HG03575 (cell line): ENCODE measurements at regions not wholly inside any gene's neighbourhood (a gene's known extent, or its start where the extent isn't known, plus 50 kb on each side); places are given as distances from the start of the nearest gene placed in this dataset.
"Not testable (repeated sequence)": the region's sequence is repeated elsewhere in the genome, so short reads cannot be mapped to it uniquely, and the experiment has no call there.

Experiments
- ATAC-seq: cut with Tn5 transposase; IDR thresholded peaks from one replicate; pipeline ENCODE4 v1.9.1; 2021; ENCODE audit not compliant: unreplicated experiment, insufficient number of reproducible peaks, low FRiP score; ENCODE audit errors: extremely low read depth

DNA sequence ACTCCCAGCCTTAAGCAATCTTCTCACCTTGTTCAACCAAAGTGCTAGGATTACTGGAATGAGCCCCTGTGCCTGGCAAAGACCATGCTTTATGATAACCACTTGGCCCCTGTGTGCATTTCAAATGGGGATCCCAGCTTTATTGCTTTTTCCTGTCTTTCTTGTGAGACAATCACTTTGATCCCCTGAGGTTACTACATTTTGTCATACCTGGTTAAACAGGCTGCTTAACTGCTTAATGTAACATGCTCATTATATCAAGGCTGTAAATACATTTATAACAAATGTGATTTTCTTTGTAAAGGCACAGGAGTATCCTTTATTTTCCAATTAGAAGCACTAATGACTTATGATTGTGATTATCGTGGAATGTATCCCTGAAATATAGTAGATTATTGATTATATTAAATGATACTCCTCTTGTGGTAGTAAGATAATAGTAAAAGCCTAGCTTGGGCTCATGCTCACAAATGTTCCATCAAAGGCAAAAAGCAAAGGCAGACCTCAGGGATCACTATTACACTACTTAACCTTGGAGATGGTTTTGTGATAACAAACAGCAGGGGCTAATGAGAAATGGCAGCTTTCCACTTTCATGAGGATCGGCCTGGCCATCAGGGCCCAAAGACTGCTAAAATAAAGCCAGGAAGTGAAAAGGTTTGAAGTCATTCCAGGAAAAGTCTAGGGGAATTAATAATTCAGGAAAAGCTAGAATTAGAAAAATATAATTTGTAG lies 290.8 kb upstream of the MDGA2 start:
- no peak for ATAC-seq

- no peak for ATAC-seq
Measured at GRCh38 chr14:47961634-47962033, 286.2 kb upstream of the MDGA2 start.

GRCh38 chr14:47959740-47960139 lies 284.3 kb upstream of the MDGA2 start:
- no peak for ATAC-seq

DNA sequence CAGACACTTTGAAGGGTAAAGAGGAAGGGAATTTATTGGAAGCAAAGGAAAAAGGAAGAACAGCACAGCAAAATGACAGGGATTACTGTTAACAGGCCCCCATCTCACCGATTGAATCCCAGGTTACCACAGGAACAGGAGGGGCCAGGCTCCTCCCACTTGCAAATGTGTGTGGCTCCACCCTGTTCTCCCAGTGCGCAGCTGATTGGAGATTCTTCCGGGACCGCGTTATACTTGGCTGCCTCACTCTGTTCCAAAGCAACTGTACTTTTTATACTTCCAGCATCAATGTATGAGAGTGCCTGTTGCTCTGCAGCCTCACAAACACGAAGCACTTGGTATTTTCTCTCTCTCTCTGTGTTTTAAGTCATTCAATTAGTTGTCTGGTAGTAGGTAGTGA lies 273.6 kb upstream of the MDGA2 start:
- no peak for ATAC-seq

DNA sequence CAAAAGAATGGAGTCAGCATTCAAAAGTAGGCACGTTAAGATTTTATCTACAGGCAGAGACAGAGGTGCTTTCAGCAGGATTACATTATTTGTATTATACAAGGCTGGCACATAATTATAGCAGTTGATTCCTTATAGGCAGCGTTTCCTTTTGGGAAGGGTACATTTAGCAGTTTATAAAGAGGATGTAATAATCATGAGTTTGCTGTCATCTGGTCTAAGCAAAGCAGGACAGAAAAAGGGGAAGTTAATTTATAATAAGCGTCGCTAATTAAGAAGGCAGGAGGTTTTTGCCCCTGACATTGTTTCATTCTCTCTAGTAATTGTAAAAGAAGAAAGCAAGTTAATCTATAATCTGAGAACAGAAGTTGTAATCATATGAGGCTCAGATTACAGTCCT lies 259.9 kb upstream of the MDGA2 start:
- ATAC-seq = no peak

GRCh38 chr14:47929334-47929733 lies 253.9 kb upstream of the MDGA2 start:
- ATAC-seq = peak; percentile 98

DNA sequence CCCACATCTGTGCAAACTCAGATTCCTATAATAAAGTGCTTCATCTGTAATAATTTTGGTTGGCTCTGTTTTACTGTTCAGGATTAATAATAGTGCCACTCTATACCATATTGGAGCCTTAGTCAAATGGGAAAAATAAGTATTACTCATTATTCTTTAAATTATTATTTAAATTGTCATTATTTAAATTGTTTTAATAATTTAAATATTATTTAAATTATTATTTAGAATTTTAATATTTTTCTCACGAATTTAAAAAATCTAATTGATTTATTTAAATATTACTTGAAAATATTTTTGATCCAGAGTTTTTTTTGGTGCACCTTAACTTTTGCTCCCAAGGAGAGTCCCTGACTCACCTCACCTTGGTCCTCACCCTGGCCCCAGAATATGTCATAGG lies 245.7 kb upstream of the MDGA2 start:
- no peak for ATAC-seq

- no peak for ATAC-seq
Measured at GRCh38 chr14:47919997-47920396, 244.6 kb upstream of the MDGA2 start.

DNA sequence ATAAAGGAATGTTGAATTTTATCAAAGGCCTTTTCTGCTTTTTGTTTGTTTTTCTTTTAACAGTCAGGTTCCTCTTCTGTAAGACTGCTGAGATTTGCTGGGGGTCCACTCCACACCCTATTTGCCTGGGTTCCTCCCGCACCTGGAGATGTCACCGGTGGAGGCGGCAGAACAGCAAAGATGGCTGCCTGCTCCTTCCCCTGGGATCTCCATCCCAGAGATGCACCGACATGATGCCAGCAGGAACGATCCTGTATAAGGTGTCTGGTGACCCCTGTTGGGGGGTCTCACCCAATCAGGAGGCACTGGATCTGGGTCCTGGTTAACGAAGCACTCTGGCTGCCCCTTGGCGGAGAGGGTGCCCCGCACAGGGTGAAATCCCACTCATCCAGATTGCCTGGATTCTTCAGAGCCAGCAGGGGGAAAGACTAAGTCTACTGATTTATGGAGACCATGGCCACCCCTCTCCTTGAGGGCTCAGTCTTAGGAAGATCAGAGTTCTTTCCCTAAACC lies 244.0 kb upstream of the MDGA2 start:
- ATAC-seq = no peak

DNA sequence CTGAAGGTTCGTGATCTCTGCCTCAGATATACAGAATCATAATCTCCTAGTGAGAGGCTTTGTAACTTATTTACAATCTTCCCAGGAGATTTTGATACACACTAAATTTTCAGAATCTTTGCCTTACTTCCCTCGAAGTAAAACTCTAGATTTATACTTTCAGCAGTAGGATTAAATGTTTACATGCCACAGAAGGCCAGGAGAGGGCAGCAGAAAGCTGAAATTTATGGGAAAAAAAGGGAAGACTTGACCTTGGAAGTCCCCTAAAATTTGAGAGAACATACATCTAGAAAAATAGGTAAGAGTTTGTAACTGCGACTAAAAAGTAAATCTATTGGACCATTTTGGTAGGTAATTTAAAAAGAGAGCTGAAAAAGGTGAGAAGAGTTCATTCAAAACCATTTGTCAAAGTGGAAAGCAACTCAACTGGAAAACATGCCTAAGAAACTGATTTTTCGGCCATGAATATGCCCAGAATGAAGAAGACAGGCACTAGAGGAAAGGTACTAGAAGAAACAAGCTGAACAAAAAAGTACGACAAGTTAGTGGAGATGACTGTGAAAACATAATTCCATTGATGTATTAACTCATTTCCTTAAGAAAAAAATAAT lies 242.0 kb upstream of the MDGA2 start:
- no peak for ATAC-seq

- ATAC-seq = not testable (repeated sequence)
Measured at GRCh38 chr14:47901141-47901540, 225.7 kb upstream of the MDGA2 start.

DNA sequence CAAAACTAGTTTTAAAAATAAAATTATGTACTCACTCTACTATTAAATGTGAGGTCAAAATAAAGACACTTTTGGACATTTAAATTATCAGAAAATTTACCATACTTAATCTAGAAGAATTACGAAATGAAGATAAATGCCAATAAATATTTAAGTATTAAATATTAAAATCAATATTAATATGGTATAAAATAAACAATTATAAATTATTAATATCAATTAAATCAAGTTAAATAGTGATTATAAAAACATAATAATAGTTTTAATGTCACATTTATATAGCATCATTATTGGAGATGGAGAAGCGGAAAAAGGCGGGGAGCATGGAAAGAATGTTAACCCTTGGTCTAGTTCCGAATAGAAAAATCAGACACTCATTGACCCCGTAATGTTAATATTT lies 224.3 kb upstream of the MDGA2 start:
- no peak for ATAC-seq

GRCh38 chr14:47874350-47874749 lies 198.9 kb upstream of the MDGA2 start:
- no peak for ATAC-seq

DNA sequence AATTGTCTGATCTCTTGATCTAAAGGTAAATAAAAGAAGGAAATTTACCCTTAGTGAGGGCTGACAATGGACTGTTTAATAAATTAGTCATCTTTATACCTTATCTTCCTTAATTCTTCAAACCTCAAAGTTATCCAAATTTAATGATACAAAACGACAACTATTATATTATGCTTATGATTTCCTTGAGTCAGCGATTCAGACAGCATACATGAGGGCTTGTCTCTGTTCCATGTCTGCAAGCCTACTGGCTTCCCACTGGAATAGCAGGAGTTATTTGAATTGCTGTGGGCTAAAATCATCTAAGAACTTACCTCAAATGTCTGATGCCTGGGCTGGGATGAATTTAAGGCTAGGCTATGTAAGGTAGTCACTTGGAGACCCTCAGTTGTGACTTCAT lies 197.2 kb upstream of the MDGA2 start:
- ATAC-seq = no peak

DNA sequence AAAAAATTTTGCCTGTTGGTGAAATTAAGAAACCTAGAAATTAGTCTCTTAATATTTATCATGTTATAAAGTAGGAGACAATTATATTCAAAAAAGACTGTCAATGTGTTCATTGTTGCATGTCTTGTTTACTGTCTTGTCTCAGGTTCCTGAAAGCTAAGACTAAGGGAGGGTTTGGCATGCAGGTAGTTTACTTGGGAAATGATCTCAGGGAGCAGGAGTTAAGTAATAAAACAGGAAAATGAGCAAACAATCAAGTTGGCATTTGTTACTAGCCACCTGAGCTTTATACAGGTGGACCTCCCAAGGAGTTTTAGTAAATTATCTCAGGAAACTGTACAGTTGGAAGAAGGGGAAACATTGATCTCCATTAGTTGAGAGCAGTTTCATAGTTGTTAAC lies 188.0 kb upstream of the MDGA2 start:
- no peak for ATAC-seq

- peak; percentile 45 for ATAC-seq
Measured at GRCh38 chr14:47857646-47858045, 182.2 kb upstream of the MDGA2 start.

GRCh38 chr14:47852278-47852677 lies 176.9 kb upstream of the MDGA2 start:
- no peak for ATAC-seq

GRCh38 chr14:47846008-47846407 lies 170.6 kb upstream of the MDGA2 start:
- no peak for ATAC-seq

- no peak for ATAC-seq
Measured at GRCh38 chr14:47843236-47843635, 167.8 kb upstream of the MDGA2 start.

- ATAC-seq = no peak
Measured at GRCh38 chr14:47833011-47833410, 157.6 kb upstream of the MDGA2 start.

DNA sequence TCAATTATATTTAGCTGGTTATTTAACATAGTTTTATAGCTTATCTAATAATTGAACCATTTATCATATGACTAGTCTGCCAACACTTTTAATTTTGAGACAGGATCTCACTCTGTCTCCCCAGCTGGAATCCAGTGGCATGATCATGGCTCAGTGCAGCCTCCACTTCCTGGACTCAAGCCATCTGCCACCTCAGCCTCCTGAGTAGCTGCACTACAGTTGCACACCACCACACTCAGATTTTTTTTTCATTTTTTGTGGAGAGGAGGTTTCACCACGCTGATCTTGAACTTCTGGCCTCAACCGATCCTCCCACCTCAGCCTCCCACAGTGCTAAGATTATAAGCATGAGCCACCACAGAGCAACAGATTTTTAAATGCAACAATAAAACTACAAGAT lies 151.4 kb upstream of the MDGA2 start:
- no peak for ATAC-seq
